Prostate gland (tissue), 1 donor: ENCODE measurements at regions not wholly inside any gene's neighbourhood (a gene's known extent, or its start where the extent isn't known, plus 50 kb on each side); places are given as distances from the start of the nearest gene placed in this dataset.

Experiments
- POLR2A ChIP-seq: fragments of 450-650 bp; IDR thresholded peaks from one replicate; pipeline ENCODE4 v1.6.1; 2016; ENCODE audit warnings: antibody characterized with exemption, mild to moderate bottlenecking
- POLR2AphosphoS5 ChIP-seq: sonication (generic); formaldehyde crosslinking; IDR thresholded peaks from one replicate; pipeline ENCODE4 v1.6.1; 2017; ENCODE audit warnings: antibody characterized with exemption

DNA sequence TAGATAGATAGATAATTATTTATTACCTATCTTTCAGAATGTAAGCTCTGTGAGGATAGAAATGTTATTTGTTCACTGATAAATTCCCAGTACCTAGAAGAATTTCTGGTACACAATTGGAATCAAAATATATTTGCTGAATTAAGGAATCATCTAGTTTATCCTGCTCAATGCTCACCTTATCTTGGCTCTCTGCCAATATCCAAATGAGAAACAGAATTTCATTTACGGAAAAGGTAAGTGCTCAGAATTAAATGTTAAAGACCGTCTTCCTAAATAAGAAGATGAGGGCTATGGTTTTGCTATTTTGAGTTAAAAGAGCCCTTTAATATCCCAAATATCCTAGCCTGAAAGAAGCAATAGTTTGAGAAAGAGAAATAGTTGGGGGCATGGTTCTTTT is 232.1 kb upstream of the PDE4D start:
- TF ChIP-seq POLR2A (no peak), POLR2AphosphoS5 (no peak)
